ENCODE measurements at regions not wholly inside any gene's neighbourhood (a gene's known extent, or its start where the extent isn't known, plus 50 kb on each side); places are given as distances from the start of the nearest gene placed in this dataset.

- TF ChIP-seq CTCF (optimal IDR thresholded peaks at IDR 0.05 in 1 of 3, IDR thresholded peaks at IDR 0.05 in 1 of 3, conservative IDR thresholded peaks at IDR 0.05 in 1 of 3; ENCODE audit: extremely low read depth in 1 of 3, insufficient read depth in 2 of 3, low read length in 3 of 3) (no peak), EZH2 (IDR thresholded peaks at IDR 0.05; ENCODE audit: low read length) (no peak)
Observed at GRCh38 chr10:106313041-106313440, 851.5 kb downstream of the SORCS1 start.

Measured in keratinocyte (primary cell).